NOMO-1 treated with DMSO at 0.1 percent for 48 hours (cell line): ENCODE measurements at regions not wholly inside any gene's neighbourhood (a gene's known extent, or its start where the extent isn't known, plus 50 kb on each side); places are given as distances from the start of the nearest gene placed in this dataset.
"Not testable (repeated sequence)": the region's sequence is repeated elsewhere in the genome, so short reads cannot be mapped to it uniquely, and the experiment has no call there.

Experiments
- DNase-seq: peaks from one replicate; lab custom pipeline; 2025; ENCODE audit not compliant: unreplicated experiment; lab: John Stamatoyannopoulos, UW

DNA sequence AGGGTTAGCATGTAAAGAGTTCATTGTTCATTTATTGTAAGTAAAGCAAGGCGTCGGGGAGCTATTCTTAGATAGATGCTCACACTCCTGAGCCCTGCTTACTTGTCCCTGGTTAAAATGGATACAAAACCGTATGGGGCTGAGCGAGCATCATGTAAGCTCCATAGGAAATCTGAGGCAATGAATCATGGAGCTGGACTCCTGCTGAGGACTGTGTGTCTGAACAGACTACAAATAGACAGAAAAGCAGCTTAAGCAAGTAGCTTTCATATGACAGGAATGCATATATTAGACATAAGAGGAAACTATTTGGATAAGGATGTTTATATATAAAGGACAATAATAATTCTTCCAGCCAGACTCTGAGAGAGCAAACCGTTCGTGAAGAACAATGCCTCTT lies 604.9 kb upstream of the PTBP2 start:
- DNase-seq: no peak

DNA sequence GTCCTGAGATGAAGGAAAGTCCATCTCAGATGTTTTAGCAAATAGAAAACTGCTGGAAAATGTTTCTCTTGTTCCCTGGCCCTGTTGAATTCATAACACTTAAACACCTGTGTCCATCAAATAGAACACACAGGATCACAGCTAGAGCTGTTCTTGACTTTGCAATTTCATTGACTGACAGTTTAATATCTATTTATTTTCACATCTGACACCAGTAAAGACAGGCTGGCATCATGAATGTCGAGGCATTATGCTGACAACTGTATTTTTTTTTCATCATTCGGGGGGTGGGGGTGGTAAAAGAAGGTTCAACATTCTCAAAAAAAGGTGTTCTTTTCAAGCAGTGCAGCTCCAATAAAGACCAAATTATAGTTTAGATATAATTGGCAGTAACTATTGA lies 591.2 kb upstream of the PTBP2 start:
- DNase-seq: no peak

DNA sequence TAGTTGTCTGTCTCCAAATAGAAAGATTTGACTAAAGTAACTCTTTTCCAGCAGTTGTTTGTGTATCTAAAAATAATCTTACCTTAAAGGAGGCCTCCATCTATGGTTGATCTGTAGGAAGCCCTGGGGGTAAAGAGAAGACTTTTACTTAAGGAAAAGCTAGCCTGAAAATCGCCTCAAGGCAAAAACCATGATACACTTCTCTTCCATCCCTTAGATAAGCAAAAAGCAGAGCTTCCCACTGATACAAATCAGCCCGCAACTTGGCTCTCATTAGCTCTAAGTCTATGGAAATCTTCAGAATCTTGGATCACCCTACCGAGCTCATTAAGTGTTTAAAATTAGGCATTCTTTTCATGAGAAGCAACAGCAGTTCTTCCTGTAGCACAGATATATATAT lies 576.9 kb upstream of the PTBP2 start:
- no peak for DNase-seq

DNA sequence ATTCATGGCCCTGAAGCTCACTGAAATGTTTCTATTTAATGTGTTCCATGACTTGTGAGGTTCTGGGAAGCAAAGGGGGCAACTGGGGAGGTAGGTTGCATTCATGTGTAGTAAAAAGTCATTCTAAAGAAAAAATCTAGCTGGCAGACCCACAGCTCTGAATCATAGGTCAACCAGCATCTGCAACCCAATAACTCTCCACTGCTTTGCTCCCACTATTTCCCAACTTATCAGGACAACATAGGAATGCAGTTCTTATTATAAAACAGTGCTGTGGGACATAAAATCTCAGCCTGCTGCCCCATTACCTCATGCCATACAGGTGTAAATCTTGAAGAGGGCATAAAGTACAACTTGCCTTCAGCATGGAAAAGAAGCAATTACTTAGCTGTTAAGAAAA lies 576.1 kb upstream of the PTBP2 start:
- DNase-seq: no peak

DNA sequence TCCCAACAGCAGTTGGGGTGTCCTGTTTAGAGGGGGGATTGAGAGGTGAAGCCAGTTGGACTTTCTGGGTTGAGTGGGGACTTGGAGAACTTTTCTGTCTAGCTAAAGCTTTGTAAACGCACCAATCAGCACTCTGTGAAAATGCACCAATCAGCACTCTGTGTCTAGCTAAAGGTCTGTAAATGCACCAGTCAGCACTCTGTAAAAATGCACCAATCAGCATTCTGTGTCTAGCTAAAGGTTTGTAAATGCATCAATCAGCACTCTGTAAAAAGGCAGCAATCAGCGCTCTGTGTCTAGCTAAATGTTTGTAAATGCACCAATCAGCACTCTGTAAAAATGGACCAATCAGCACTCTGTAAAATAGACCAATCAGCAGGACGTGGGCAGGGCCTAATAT lies 568.6 kb upstream of the PTBP2 start:
- not testable (repeated sequence) for DNase-seq

DNA sequence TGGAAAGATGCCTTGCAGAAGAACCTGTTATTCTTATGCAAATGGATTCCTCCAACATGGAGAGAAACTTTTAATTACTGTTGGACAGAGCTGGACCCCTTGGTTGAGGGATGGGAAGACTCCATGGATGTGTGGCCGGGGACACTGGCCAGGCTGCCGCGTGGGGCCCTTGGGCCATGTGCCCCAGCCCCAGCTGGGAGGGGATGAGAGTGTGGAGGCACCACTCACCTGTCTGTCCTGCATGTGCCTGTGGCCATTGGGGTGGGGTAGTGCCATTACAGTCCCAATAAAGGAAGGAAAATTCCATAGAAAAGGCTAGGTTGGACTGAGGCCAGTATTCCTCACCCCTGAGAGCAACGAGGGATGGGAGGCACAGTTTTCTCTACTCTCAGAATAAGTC lies 564.5 kb upstream of the PTBP2 start:
- no peak for DNase-seq

DNA sequence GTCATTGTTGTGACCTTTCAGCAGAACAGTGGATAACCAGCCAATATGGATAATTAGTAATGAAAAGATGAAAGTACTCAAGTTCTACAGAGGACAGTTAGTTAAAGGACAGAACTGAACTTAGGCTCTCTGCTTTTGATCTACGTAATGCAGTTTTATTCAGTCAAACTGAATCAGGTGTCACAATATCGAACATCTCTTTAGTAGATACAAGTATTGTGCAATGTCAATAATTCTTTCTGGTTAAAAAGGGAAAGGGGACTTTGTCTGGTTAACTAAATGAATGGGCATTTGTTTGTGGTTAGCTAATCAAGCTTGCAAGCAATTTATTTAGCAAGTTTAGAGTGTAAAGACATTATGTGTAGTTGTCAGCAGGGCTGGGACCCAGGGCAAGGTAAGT lies 562.2 kb upstream of the PTBP2 start:
- DNase-seq: no peak

DNA sequence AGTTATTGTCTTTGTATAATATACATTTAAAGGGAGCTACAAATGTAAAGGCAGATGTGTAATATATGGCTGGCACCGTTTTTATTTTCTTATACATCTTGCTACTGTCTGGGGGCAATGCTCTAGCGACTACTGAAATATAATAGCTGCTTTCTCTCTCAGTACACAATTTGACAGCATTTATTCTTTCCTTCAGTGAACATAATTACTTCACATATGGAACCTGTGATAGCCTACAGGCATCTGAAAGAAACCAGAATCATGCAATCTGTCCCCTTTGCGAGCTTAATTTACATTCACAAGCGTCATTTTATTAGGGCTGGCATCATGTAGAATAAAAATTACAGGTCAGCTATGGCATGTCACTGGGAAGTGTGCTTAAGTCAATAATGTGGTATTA lies 557.5 kb upstream of the PTBP2 start:
- DNase-seq: no peak

DNA sequence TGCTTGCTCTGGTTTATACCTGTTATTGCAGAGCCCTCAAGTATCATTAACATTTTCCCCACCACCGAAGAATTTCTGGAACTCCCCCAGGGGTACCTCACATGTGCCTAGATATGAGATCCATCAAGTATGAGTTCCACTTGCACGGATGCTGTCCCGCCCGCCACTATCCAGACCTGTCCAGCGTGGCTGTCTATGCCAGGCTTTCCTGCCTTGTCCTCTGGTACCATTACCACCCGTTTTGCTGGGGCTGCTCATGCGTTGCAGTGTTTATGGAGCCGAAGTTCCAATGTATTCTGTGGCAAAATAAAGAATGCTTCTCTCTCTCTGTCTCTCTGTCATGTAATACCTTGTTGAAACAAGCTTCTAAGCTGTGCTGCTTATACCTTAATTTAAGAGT lies 543.5 kb upstream of the PTBP2 start:
- DNase-seq: no peak

DNA sequence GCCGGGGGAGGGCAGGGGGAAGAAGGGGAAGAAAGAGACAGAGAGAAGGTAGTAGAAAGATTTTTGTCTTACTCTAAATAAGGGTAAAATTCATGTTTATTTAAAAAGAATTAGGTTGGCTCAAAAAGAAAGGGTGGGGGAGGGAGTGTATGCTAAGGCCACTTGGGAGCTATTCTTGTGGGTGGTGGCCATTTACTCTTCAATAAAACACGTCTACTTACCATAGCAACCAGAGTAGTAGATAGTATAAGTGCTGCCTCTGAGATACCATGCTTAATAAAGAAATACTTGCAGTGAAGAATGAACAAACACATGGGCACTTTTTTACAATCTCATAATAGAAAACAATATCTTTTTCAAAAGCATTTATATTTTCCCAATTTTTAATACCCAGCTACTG lies 538.1 kb upstream of the PTBP2 start:
- DNase-seq: no peak

DNA sequence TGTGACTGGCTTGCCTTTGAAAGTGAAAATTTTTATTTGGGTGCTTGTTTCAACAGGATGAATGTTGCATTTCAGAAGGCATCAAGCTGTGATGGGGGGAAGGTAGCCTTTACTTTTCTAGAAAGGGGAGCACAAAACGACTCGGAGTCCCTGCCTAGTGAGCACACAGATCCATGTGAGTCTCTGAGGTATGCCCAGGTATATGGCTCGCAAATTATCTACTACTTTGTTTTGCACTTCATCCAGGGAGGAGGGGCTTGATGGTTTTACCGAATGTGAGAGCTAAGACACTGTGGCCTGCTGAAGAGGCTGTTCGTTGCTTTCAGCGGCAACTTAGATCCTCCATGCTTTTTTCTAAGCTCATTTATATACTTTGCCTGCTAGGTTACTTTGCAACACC lies 537.7 kb upstream of the PTBP2 start:
- no peak for DNase-seq

DNA sequence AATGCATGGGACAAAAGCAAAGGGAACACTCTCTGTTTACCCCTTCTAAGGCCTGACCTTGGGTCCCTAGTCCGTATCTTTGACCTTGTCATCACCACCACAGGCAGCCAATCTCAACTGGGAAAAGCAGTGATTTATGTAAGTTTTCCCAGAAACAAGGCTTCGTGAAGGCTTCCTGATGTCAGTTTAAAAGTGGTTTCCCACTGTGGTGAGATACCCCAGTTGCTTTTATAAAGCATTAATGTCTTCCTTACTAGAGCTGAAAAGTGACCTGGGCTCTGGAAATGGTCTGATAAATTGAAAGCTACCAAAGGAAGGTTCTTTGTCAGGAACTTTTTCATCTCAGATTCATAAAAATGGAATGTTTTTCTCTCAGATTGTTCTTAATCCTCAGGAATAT lies 536.4 kb upstream of the PTBP2 start:
- DNase-seq: no peak

DNA sequence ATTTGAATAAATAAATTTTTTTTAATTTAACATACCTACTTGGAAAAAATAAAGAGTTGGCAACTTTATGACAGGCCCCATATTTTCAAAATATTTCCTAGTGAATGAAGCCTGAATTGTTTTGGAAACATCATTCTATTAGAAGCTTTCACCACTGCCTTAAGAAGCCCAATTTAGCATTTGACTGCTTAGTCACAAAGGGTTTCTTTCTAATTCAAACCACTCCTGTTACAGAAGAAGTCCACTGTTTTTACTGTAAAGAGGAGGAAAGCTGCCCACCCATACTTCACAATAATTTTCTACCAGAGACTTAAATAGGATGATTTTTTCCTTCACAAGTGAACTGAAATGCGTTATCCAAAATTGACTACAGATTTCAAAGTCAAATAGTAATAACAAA lies 534.6 kb upstream of the PTBP2 start:
- DNase-seq: no peak

DNA sequence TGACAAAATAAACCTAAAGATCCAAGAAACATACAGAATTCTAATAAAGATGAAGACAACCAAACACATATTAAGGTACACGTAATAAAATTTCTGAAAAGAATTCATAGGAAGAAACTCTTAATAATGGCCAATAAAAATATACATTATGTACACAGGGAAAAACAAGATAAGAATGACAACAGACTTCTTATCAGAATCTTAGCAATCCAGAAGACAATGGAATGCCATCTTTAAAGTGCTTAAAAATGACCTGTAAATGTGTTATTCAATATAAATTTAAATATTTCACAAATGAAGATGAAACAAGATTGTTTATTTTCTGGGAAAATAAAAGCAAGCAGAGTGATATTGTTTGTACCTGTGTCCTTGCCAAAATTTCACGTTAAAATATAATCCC lies 530.4 kb upstream of the PTBP2 start:
- DNase-seq: no peak

DNA sequence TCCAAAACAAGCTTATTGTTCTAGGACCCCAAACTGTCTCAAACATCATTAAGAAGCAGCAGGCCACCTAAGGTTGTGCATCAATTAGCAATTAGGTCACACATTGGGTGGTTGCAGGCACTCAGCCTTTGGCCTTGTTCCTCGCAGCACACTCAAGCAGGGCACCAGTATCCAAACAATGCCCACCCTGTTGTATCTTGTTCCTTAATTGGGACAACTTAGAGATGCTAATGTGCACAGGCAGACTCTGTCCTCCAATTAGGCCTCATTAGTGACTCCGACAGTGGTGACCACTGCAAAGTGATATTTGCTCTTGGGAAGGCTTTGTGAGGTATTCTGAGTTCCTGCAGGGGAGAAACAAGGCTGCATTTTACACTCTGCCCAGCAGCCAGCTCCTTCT lies 515.1 kb upstream of the PTBP2 start:
- no peak for DNase-seq

DNA sequence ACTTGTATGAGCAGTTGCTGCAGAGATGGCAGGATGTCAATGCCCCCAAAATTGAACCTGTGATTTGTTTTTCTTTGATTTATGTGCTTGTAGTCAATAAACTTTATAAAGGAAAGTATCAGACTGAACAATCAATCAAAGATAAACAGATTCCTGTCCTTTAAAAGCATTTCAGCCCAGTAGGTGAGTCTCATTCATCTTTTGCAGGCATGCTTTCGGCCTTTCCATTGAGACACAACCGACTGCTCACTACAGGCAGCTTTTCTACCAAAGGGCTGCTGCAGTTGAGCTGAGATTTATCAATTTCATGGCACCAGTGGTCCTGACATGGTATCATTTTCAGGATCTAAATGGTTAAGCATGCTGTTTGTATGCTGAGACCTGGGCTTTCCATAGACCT lies 513.6 kb upstream of the PTBP2 start:
- no peak for DNase-seq

DNA sequence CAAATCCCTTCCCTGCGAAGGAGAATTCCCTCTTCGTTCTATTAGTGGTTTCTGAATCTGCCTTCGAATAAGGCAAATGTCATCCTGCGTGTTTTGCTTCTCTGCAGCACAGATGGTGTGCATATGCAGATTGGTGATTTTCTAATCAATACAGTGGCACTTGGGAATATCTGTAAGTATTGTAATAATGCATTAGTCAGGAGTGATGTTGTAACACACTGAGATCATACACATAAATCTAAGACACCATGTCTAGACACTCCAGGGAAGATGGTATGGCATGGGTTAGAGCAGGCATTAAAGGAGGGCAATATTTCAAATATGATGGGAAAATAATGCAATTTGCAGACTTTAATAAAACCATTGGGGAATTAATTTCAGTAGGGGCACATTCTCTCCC lies 513.2 kb upstream of the PTBP2 start:
- no peak for DNase-seq

DNA sequence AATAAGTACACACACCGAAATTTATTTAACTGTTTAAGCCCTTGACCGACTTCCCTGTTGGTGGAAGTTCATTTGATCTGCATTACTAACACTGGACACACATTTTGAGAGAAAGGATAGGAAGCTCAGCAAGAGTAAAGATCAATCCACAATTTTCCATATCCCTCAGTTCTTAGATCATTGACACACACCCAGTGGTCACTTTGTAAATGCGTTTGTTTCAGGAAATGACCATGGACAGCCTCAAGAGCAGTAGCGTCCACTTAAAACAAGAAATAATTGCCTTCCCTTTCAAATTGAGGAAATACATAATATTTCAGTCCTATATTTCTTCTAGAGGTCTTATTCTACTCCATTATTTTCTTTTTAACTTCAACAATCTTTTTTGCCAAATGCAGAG lies 511.5 kb upstream of the PTBP2 start:
- no peak for DNase-seq

DNA sequence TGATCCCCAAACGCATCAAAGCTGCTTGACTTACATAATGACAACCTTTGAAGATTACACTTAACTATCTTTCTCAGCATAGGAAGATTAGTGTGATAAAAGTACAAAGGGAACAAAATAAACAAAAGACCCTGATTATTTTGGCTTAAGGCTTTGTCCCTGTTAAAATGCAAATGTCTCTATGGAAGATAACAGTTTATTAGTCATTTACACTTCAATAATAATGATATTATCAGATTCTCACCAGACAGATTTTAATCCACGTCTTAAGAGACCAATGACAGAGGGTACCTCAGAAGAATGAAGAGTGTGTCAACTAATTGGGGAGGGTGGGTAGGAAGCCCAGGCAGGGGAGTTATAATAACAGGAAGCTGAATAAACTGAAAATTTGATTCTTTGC lies 510.4 kb upstream of the PTBP2 start:
- DNase-seq: no peak

DNA sequence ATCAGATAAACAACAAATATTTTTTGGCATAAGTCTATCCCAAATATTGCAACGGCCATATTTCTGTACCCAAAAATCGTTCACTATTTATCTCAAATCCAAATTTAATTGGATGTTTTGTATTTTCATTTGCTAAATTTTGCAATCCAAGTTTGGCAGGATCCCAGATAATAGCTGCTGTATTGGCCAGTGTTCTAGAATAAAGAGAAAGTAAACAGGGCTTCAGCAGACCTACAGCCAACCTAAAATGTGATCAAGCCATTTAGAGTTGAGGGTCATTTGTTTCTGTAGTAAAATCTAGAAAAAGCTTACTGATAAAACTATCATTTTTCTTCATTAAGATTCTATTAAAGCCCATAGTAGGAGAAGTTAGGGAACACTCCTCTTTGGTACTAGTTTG lies 506.6 kb upstream of the PTBP2 start:
- DNase-seq: no peak

DNA sequence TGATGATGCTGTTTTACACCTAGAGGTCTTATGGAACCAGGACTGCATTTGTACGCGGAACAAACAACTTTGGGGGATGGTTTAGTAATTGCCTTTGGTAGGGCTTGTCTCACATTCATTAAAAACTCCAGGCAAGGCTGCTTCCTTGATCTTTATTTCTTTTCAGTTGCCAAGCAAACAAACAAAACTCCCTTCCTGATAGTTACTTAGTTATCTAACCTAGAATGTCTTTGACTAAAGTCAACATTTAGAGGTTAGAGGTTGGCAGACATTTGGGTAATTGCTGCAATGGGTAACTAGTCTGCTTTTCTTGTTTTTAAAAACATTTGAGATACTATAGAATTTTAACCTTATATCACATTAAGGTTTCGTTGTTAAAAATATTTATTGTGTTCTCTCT lies 500.9 kb upstream of the PTBP2 start:
- DNase-seq: no peak

DNA sequence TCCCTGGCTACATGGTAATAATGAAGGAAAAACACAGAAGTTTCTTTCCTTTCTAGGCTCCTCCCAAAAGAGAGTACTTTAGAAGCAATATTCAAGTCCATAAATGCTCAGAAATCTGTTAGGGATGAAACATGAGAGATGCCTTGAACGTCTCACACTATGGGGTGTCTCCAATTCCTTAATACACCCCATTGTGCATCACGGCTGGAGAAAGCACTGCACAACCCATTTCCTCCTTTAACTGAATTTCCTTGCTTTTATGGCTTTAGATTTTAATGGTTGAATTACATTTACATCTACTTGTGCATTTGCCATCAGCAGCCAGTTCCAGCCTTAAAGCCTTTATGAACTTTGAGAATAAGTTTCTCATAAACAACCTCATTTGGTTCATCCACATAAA lies 498.9 kb upstream of the PTBP2 start:
- DNase-seq: no peak

DNA sequence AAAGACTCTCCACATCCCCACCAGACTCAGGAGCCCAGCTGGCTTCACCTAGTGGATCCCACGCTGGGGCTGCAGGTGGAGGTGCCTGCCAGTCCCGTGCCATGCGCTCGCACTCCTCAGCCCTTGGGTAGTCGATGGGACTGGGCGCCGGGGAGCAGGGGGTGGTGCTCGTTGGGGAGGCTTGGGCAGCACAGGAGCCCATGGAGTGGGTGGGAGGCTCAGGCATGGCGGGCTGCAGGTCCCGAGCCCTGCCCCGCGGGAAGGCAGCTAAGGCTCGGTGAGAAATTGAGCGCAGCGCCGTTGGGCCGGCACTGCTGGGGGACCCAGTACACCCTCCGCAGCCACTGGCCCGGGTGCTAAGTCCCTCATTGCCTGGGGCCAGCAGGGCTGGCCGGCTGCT lies 497.4 kb upstream of the PTBP2 start:
- not testable (repeated sequence) for DNase-seq

DNA sequence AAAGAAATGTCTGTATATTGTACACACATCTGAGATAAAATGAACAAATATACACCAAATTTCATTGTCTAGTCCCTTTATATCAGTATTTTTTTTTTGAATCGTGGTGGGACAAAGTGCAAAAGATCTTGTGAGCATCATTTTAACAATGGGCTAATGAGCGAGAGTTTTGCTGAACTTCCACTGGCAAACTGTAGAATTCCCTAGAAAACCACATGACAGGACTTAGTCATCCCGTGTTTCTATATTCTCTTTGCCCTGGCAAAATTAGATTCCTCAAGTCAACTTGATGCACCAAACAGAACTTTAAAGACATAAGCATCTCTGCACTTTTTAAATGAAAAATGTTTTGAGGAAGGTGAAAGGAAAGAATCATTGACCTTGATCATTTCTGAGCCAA lies 488.2 kb upstream of the PTBP2 start:
- DNase-seq: no peak
